Ovary (tissue), 7 donors: ENCODE measurements at regions not wholly inside any gene's neighbourhood (a gene's known extent, or its start where the extent isn't known, plus 50 kb on each side); places are given as distances from the start of the nearest gene placed in this dataset.
"Not testable (repeated sequence)": the region's sequence is repeated elsewhere in the genome, so short reads cannot be mapped to it uniquely, and the experiment has no call there.

Experiments used
- DNase-seq, 5 donors: peaks; one replicate each; pipeline ENCODE4 v3.0.0-alpha.2; 2019 to 2020
- H3K27ac ChIP-seq, 2 donors: fragments of 200-600 bp; one replicate each; pipeline versions ENCODE4 v1.5.1 to v1.8.0; 2019 to 2022
- H3K27me3 ChIP-seq: fragments of 200-600 bp; one replicate; pipeline ENCODE4 v1.8.0; 2022
- H3K36me3 ChIP-seq: fragments of 200-600 bp; sonication (generic); one replicate; pipeline ENCODE4 v1.5.1; 2019
- H3K4me1 ChIP-seq: one replicate; pipeline ENCODE4 v1.8.1; 2013; ENCODE audit warnings: mild to moderate bottlenecking, moderate library complexity; ENCODE audit not compliant: insufficient read depth
- H3K4me3 ChIP-seq: fragments of 200-600 bp; sonication (generic); one replicate; pipeline ENCODE4 v1.5.1; 2017
- H3K9me3 ChIP-seq, 2 donors: fragments of 200-600 bp in 1 of 2; sonication (generic) in 1 of 2; one replicate each; pipeline versions ENCODE4 v1.5.1 to v1.8.1; 2013 to 2019; ENCODE audit warnings: mild to moderate bottlenecking in 1 of 2, moderate library complexity in 1 of 2
- EP300 ChIP-seq: sonication (generic); formaldehyde crosslinking; IDR thresholded peaks from one replicate; pipeline ENCODE4 v1.6.1; 2017; ENCODE audit warnings: antibody characterized with exemption
- POLR2A ChIP-seq: fragments of 450-650 bp; IDR thresholded peaks from one replicate; pipeline ENCODE4 v1.6.1; 2017; ENCODE audit warnings: antibody characterized with exemption, mild to moderate bottlenecking, moderate library complexity
- WGBS, 3 donors: extraction: QIAGEN DNeasy Blood & Tissue Kit in 1 of 3; methylation state at CpG; one replicate each; pipeline versions ENCODE4 v1.1.5 to v1.1.7; 2013 to 2017; 5-methylcytosine and 5-hydroxymethylcytosine counted together
- intact Hi-C, 4 donors: fragments of 100-400 bp; cut with DNase I; formaldehyde crosslinking; loops; one replicate each; pipeline versions ENCODE4 v1.11.0 to v1.15.1; 2022 to 2023
- TF ChIP-seq, protein P1 (sequence below), 3 donors: fragments of 450-650 bp in 2 of 3; fragments of 200-600 bp in 1 of 3; IDR thresholded peaks; one replicate each; pipeline versions ENCODE4 v1.5.1 to v1.8.0; 2016 to 2022; ENCODE audit warnings: antibody characterized with exemption in 3 of 3, mild to moderate bottlenecking in 1 of 3
- donor health status: DM: no; HTN: no; CAD: no; lungs with moderate emphysema.
- donor health status: DM: no; HTN: no; CAD: no.
- donor health status: Bipolar disorder and iron deficiency.
- donor health status: DM: no; HTN: no; CAD: no.
- donor health status: DM: yes; HTN: yes; CAD: no.

DNA sequence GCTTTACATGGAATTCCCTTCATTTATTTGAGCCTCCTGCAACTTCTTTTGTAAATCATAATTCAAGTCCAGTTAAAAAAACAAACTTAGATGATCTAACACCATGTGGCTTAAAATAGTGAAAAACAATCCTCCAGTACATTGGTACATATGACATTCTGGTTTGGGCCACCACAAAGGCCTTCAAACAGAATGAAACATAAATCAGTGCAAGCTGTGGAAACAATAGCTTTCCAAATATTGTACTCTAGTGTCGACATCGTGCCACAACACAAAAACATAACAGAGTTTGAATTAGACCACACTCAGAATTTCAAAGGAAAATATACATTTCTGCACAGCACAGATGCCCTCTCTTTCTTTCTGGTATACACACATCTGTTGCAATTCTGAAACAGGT lies 751.3 kb downstream of the SLC6A15 start:
- H3K9me3 ChIP-seq: no peaks in the 10 kb centered on the region
- no peaks in the 10 kb centered on the region for H3K27me3 ChIP-seq
- no peak for DNase-seq
- H3K27ac ChIP-seq: no peak overlapping the region
- no peaks in the 10 kb centered on the region for H3K4me1 ChIP-seq
- no peak for TF ChIP-seq EP300
- TF ChIP-seq, protein P1, sequence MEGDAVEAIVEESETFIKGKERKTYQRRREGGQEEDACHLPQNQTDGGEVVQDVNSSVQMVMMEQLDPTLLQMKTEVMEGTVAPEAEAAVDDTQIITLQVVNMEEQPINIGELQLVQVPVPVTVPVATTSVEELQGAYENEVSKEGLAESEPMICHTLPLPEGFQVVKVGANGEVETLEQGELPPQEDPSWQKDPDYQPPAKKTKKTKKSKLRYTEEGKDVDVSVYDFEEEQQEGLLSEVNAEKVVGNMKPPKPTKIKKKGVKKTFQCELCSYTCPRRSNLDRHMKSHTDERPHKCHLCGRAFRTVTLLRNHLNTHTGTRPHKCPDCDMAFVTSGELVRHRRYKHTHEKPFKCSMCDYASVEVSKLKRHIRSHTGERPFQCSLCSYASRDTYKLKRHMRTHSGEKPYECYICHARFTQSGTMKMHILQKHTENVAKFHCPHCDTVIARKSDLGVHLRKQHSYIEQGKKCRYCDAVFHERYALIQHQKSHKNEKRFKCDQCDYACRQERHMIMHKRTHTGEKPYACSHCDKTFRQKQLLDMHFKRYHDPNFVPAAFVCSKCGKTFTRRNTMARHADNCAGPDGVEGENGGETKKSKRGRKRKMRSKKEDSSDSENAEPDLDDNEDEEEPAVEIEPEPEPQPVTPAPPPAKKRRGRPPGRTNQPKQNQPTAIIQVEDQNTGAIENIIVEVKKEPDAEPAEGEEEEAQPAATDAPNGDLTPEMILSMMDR (IDR thresholded peaks at IDR 0.05): no peak
- TF ChIP-seq POLR2A: no peak
- no peaks in the 10 kb centered on the region for H3K36me3 ChIP-seq
- 64 to 91% (median 76%) methylated on average over 2 of the region's 2 CpGs for WGBS, 3 donors
- no peak overlapping the region for H3K4me3 ChIP-seq
- intact Hi-C loops: no loop called here

DNA sequence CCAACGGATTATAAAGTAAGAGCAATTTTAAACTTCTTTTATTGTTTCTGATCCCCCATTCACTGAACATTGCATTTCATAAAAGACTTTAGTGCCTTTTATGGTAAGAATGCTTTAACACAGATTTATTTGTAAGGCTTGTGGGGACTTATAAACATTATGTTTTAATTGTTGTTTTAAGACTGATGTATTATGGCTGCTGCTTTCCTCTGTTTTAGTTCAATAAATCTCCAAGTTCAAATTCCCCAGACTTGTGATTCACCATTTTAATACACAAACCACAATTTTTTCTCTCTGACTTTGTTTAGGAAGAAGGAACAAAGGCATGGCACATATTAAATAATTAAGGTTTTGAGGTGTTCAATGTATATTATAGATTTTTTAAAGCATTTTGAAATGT lies 753.3 kb downstream of the SLC6A15 start:
- TF ChIP-seq EP300: no peak
- TF ChIP-seq, protein P1 (IDR thresholded peaks at IDR 0.05): no peak
- no peak for TF ChIP-seq POLR2A
- intact Hi-C loops: no loop called here
- Histone ChIP-seq H3K27ac (no peak overlapping the region), H3K9me3 (no peaks in the 10 kb centered on the region), H3K4me1 (no peaks in the 10 kb centered on the region), H3K36me3 (no peaks in the 10 kb centered on the region), H3K4me3 (no peak overlapping the region), H3K27me3 (no peaks in the 10 kb centered on the region)
- WGBS, 3 donors: 84 to 94% (median 90%) methylated on average over 1 of the region's 1 CpG
- no peak for DNase-seq

DNA sequence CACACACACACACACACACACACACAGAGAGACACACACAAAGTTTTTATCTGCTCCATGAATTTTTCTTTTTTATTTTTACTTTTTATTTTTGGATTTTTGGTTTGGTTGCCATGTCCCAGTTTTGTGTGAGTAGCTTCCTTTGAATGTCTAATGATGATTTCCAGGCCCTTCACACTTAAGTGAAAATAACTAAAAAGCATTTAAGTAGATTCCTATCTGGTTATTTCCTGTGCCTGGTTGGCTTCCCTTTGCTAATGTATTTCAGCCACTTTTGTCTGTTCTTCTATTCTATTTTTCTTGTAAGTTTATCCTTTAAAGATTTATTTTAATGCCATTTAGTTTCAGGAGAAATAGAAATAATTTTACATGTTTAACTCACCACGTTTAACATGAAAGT lies 755.4 kb downstream of the SLC6A15 start:
- intact Hi-C loops: no loop called here
- TF ChIP-seq EP300: no peak
- TF ChIP-seq, protein P1 (IDR thresholded peaks at IDR 0.05): no peak
- no peak for TF ChIP-seq POLR2A
- DNase-seq: no peak
- Histone ChIP-seq H3K27me3 (no peaks in the 10 kb centered on the region), H3K27ac (no peak overlapping the region), H3K4me3 (no peak overlapping the region), H3K9me3 (no peaks in the 10 kb centered on the region), H3K36me3 (no peaks in the 10 kb centered on the region), H3K4me1 (no peaks in the 10 kb centered on the region)
- WGBS, 3 donors: 62 to 72% (median 70%) methylated on average over 1 of the region's 1 CpG

DNA sequence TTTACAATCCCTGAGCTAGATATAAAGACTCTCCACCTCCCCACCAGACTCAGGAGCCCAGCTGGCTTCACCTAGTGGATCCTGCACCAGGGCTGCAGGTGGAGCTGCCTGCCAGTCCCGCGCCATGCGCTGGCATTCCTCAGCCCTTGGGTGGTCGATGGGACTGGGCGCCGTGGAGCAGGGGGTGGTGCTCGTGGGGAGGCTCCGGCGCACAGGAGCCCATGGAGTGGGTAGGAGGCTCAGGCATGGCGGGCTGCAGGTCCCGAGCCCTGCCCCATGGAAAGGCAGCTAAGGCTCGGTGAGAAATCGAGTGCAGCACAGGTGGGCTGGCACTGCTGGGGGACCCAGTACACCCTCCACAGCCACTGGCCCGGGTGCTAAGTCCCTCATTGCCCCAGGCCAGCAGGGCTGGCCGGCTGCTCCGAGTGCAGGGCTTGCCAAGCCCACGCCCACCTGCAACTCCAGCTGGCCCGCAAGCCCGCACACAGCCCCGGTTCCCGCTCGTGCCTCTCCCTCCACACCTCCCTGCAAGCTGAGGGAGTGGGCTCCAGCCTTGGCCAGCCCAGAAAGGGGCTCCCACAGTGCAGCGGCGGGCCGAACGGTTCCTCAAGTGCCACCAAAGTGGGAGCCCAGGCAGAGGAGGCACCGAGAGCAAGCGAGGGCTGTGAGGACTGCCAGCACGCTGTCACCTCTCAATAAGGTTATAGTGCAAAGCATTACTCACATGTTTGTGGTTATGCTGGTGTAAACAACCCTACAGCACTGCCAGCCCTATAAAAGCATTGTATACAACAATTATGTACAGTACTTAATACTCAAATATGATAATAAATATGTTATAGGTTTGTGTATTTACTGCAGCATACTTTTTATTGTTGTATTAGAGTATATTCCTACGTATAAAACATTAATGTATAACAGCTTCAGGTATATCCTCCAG lies 757.3 kb downstream of the SLC6A15 start:
- not testable (repeated sequence) for H3K4me1 ChIP-seq, H3K27me3 ChIP-seq

DNA sequence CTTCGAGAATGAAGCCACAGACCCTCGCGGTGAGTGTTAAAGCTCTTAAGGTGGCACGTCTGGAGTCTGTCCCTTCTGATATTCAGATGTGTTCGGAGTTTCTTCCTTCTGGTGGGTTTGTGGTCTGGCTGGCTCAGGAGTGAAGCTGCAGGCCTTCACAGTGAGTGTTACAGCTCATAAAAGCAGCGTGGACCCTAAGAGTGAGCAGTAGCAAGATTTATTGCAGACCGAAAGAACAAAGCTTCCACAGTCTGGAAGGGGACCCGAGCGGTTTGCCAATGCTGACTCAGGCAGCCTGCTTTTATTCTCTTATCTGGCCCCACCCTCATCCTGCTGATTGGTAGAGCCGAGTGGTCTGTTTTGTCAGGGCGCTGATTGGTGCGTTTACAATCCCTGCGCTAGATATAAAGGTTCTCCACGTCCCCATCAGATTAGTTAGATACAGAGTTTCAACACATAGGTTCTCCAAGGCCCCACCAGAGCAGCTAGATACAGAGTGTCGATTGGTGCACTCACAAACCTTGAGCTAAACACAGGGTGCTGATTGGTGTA lies 758.1 kb downstream of the SLC6A15 start:
- H3K4me1 ChIP-seq, H3K27me3 ChIP-seq, H3K27ac ChIP-seq, intact Hi-C loops, H3K4me3 ChIP-seq, H3K36me3 ChIP-seq, DNase-seq, H3K9me3 ChIP-seq: not testable (repeated sequence)
- WGBS, 3 donors: 85 to 93% (median 89%) methylated on average over 15 of the region's 15 CpGs

More for the DNA sequence above, 757.3 kb downstream of the SLC6A15 start:
- DNase-seq: peak in 1 of 5 donors; percentile 21
- H3K4me3 ChIP-seq, H3K36me3 ChIP-seq, H3K27ac ChIP-seq, H3K9me3 ChIP-seq, intact Hi-C loops: not testable (repeated sequence)
- WGBS, 3 donors: 92 to 93% (median 92%) methylated on average over 26 to 30 of the region's 30 CpGs
